ENCODE measurements at regions not wholly inside any gene's neighbourhood (a gene's known extent, or its start where the extent isn't known, plus 50 kb on each side); places are given as distances from the start of the nearest gene placed in this dataset.
"Not testable (repeated sequence)": the region's sequence is repeated elsewhere in the genome, so short reads cannot be mapped to it uniquely, and the experiment has no call there.

- H3K4me3 ChIP-seq (ENCODE audit: low read length), result no peak overlapping the region
- H3K4me1 ChIP-seq (ENCODE audit: control insufficient read depth, insufficient read depth, low read length), result no peaks in the 10 kb centered on the region
- H3K27me3 ChIP-seq (ENCODE audit: control insufficient read depth, insufficient read depth, low read length), result no peaks in the 10 kb centered on the region
- H3K36me3 ChIP-seq (ENCODE audit: control insufficient read depth, insufficient read depth, low read length), result no peaks in the 10 kb centered on the region
- no peak overlapping the region for H3K27ac ChIP-seq (ENCODE audit: low read length)
- no peak for DNase-seq (ENCODE audit: low read depth, low spot score)
- no CpG with 5 or more reads among the region's 5 CpGs for WGBS (ENCODE audit: insufficient coverage, insufficient read length)
- H3K9me3 ChIP-seq (ENCODE audit: control insufficient read depth, insufficient read depth, low read length), result no peaks in the 10 kb centered on the region
Observed at GRCh38 chr10:35949811-35950211, 307.7 kb upstream of the FZD8 start.

- DNase-seq (ENCODE audit: low read depth, low spot score), result no peak
- H3K4me1 ChIP-seq (ENCODE audit: control insufficient read depth, insufficient read depth, low read length), result no peaks in the 10 kb centered on the region
- H3K4me3 ChIP-seq (ENCODE audit: low read length), result no peak overlapping the region
- no peaks in the 10 kb centered on the region for H3K27me3 ChIP-seq (ENCODE audit: control insufficient read depth, insufficient read depth, low read length)
- H3K9me3 ChIP-seq (ENCODE audit: control insufficient read depth, insufficient read depth, low read length), result no peaks in the 10 kb centered on the region
- H3K36me3 ChIP-seq (ENCODE audit: control insufficient read depth, insufficient read depth, low read length), result no peaks in the 10 kb centered on the region
- H3K27ac ChIP-seq (ENCODE audit: low read length), result no peak overlapping the region
- no CpG with 5 or more reads among the region's 3 CpGs for WGBS (ENCODE audit: insufficient coverage, insufficient read length)
Observed at GRCh38 chr10:35946556-35946955, 304.5 kb upstream of the FZD8 start.

- DNase-seq (ENCODE audit: low read depth, low spot score), result no peak
- H3K4me3 ChIP-seq (ENCODE audit: low read length), result no peak overlapping the region
- H3K4me1 ChIP-seq (ENCODE audit: control insufficient read depth, insufficient read depth, low read length), result no peaks in the 10 kb centered on the region
- no peaks in the 10 kb centered on the region for H3K27me3 ChIP-seq (ENCODE audit: control insufficient read depth, insufficient read depth, low read length)
- no peaks in the 10 kb centered on the region for H3K9me3 ChIP-seq (ENCODE audit: control insufficient read depth, insufficient read depth, low read length)
- no peaks in the 10 kb centered on the region for H3K36me3 ChIP-seq (ENCODE audit: control insufficient read depth, insufficient read depth, low read length)
- no peak overlapping the region for H3K27ac ChIP-seq (ENCODE audit: low read length)
- WGBS (ENCODE audit: insufficient coverage, insufficient read length), result no CpG with 5 or more reads among the region's 3 CpGs
Observed at GRCh38 chr10:35942057-35942456, 300.0 kb upstream of the FZD8 start.

- no peak overlapping the region for H3K4me3 ChIP-seq (ENCODE audit: low read length)
- DNase-seq (ENCODE audit: low read depth, low spot score), result no peak
- no CpG with 5 or more reads among the region's 14 CpGs for WGBS (ENCODE audit: insufficient coverage, insufficient read length)
- no peaks in the 10 kb centered on the region for H3K27me3 ChIP-seq (ENCODE audit: control insufficient read depth, insufficient read depth, low read length)
- no peaks in the 10 kb centered on the region for H3K36me3 ChIP-seq (ENCODE audit: control insufficient read depth, insufficient read depth, low read length)
- no peak overlapping the region for H3K27ac ChIP-seq (ENCODE audit: low read length)
- H3K9me3 ChIP-seq (ENCODE audit: control insufficient read depth, insufficient read depth, low read length), result no peaks in the 10 kb centered on the region
- no peaks in the 10 kb centered on the region for H3K4me1 ChIP-seq (ENCODE audit: control insufficient read depth, insufficient read depth, low read length)
Observed at GRCh38 chr10:35940141-35941041, 298.3 kb upstream of the FZD8 start.

GRCh38 chr10:35938160-35938559 lies 296.1 kb upstream of the FZD8 start:
- H3K4me3 ChIP-seq (ENCODE audit: low read length), result no peak overlapping the region
- no peaks in the 10 kb centered on the region for H3K36me3 ChIP-seq (ENCODE audit: control insufficient read depth, insufficient read depth, low read length)
- H3K27me3 ChIP-seq (ENCODE audit: control insufficient read depth, insufficient read depth, low read length), result no peaks in the 10 kb centered on the region
- WGBS (ENCODE audit: insufficient coverage, insufficient read length), result no CpG with 5 or more reads among the region's 5 CpGs
- no peak overlapping the region for H3K27ac ChIP-seq (ENCODE audit: low read length)
- H3K4me1 ChIP-seq (ENCODE audit: control insufficient read depth, insufficient read depth, low read length), result peaks cover 3% of the 10 kb centered on the region; the same call in 1 of the 2 replicates
- H3K9me3 ChIP-seq (ENCODE audit: control insufficient read depth, insufficient read depth, low read length), result no peaks in the 10 kb centered on the region
- no peak for DNase-seq (ENCODE audit: low read depth, low spot score)

GRCh38 chr10:35937546-35937945 lies 295.4 kb upstream of the FZD8 start:
- Histone ChIP-seq H3K4me1 (ENCODE audit: control insufficient read depth, insufficient read depth, low read length) (peaks cover 3% of the 10 kb centered on the region; the same call in 1 of the 2 replicates), H3K36me3 (ENCODE audit: control insufficient read depth, insufficient read depth, low read length) (no peaks in the 10 kb centered on the region), H3K27ac (ENCODE audit: low read length) (no peak overlapping the region), H3K27me3 (ENCODE audit: control insufficient read depth, insufficient read depth, low read length) (no peaks in the 10 kb centered on the region), H3K9me3 (ENCODE audit: control insufficient read depth, insufficient read depth, low read length) (no peaks in the 10 kb centered on the region), H3K4me3 (ENCODE audit: low read length) (no peak overlapping the region)
- no CpG with 5 or more reads among the region's 7 CpGs for WGBS (ENCODE audit: insufficient coverage, insufficient read length)
- DNase-seq (ENCODE audit: low read depth, low spot score), result no peak

- Histone ChIP-seq H3K4me1 (ENCODE audit: control insufficient read depth, insufficient read depth, low read length) (peaks cover 3% of the 10 kb centered on the region; the same call in 1 of the 2 replicates), H3K36me3 (ENCODE audit: control insufficient read depth, insufficient read depth, low read length) (no peaks in the 10 kb centered on the region), H3K4me3 (ENCODE audit: low read length) (no peak overlapping the region), H3K9me3 (ENCODE audit: control insufficient read depth, insufficient read depth, low read length) (no peaks in the 10 kb centered on the region), H3K27ac (ENCODE audit: low read length) (no peak overlapping the region), H3K27me3 (ENCODE audit: control insufficient read depth, insufficient read depth, low read length) (no peaks in the 10 kb centered on the region)
- DNase-seq (ENCODE audit: low read depth, low spot score), result no peak
- no CpG with 5 or more reads among the region's 5 CpGs for WGBS (ENCODE audit: insufficient coverage, insufficient read length)
Observed at GRCh38 chr10:35934642-35934995, 292.5 kb upstream of the FZD8 start.

- no peak overlapping the region for H3K27ac ChIP-seq (ENCODE audit: low read length)
- no peaks in the 10 kb centered on the region for H3K9me3 ChIP-seq (ENCODE audit: control insufficient read depth, insufficient read depth, low read length)
- DNase-seq (ENCODE audit: low read depth, low spot score), result no peak
- WGBS (ENCODE audit: insufficient coverage, insufficient read length), result no CpG with 5 or more reads among the region's 5 CpGs
- peaks cover 3% of the 10 kb centered on the region; the same call in 1 of the 2 replicates for H3K4me1 ChIP-seq (ENCODE audit: control insufficient read depth, insufficient read depth, low read length)
- no peaks in the 10 kb centered on the region for H3K27me3 ChIP-seq (ENCODE audit: control insufficient read depth, insufficient read depth, low read length)
- no peaks in the 10 kb centered on the region for H3K36me3 ChIP-seq (ENCODE audit: control insufficient read depth, insufficient read depth, low read length)
- H3K4me3 ChIP-seq (ENCODE audit: low read length), result no peak overlapping the region
Observed at GRCh38 chr10:35933940-35934641, 292.0 kb upstream of the FZD8 start.

GRCh38 chr10:35933491-35933890 lies 291.4 kb upstream of the FZD8 start:
- no CpG with 5 or more reads among the region's 1 CpG for WGBS (ENCODE audit: insufficient coverage, insufficient read length)
- DNase-seq (ENCODE audit: low read depth, low spot score), result no peak
- no peaks in the 10 kb centered on the region for H3K27me3 ChIP-seq (ENCODE audit: control insufficient read depth, insufficient read depth, low read length)

GRCh38 chr10:35929962-35930361 lies 287.9 kb upstream of the FZD8 start:
- H3K27ac ChIP-seq (ENCODE audit: low read length); H3K9me3 ChIP-seq (ENCODE audit: control insufficient read depth, insufficient read depth, low read length); H3K27me3 ChIP-seq (ENCODE audit: control insufficient read depth, insufficient read depth, low read length); H3K4me3 ChIP-seq (ENCODE audit: low read length); H3K4me1 ChIP-seq (ENCODE audit: control insufficient read depth, insufficient read depth, low read length); H3K36me3 ChIP-seq (ENCODE audit: control insufficient read depth, insufficient read depth, low read length); DNase-seq (ENCODE audit: low read depth, low spot score): not testable (repeated sequence)
- no CpG with 5 or more reads among the region's 2 CpGs for WGBS (ENCODE audit: insufficient coverage, insufficient read length)

More at GRCh38 chr10:35933491-35933890, 291.4 kb upstream of the FZD8 start:
- Histone ChIP-seq H3K4me3 (ENCODE audit: low read length) (no peak overlapping the region), H3K9me3 (ENCODE audit: control insufficient read depth, insufficient read depth, low read length) (no peaks in the 10 kb centered on the region), H3K4me1 (ENCODE audit: control insufficient read depth, insufficient read depth, low read length) (peaks cover 3% of the 10 kb centered on the region; the same call in 1 of the 2 replicates), H3K27ac (ENCODE audit: low read length) (no peak overlapping the region), H3K36me3 (ENCODE audit: control insufficient read depth, insufficient read depth, low read length) (no peaks in the 10 kb centered on the region)

Data from iPS DF 6.9 (cell line).